Uterus (tissue), 2 donors: ENCODE measurements at regions not wholly inside any gene's neighbourhood (a gene's known extent, or its start where the extent isn't known, plus 50 kb on each side); places are given as distances from the start of the nearest gene placed in this dataset.

Experiments
- POLR2A ChIP-seq, 2 donors: fragments of 450-650 bp; IDR thresholded peaks; one replicate each; pipeline ENCODE4 v1.6.1; 2016; ENCODE audit warnings: antibody characterized with exemption in 2 of 2, mild to moderate bottlenecking in 1 of 2, moderate library complexity in 1 of 2
- TF ChIP-seq, protein P1 (sequence below), 4 experiments: fragments of 200-600 bp in 2 of 4; fragments of 450-650 bp in 2 of 4; sonication (generic) in 2 of 4; IDR thresholded peaks; one replicate each; pipeline ENCODE4 v1.5.1; 2016 to 2019; ENCODE audit warnings: antibody characterized with exemption in 4 of 4, mild to moderate bottlenecking in 2 of 4, moderate library complexity in 1 of 4

DNA sequence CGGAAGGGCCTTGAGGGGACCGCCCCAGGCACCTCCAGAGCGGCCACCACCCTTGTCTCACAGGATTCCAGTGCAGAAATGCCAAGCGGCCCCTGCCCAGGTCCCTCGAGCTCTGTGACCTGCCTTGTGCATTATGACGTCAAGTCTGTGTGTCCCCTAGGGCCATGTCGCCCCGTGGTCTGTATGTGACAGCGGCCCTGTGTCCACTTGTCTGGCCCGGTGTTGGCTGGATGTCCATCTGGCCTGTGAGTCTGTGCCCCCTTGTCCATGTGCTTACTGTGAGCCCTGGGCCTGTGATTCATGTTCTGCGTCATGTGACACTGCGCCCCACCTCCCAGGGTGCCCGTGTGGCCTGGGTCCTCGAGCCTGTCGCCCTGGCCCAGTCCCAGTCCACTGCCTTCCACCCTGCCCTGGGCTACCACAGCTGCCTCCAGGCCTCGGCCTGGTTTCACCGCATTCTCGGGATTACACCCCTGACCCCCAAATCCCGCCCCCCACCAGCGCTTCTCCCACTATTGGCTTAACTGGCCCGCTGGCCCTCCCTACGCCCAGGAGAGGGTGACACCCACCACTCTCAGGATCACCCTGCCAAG is 66.6 kb upstream of the ZNF722 start:
- TF ChIP-seq, protein P1, sequence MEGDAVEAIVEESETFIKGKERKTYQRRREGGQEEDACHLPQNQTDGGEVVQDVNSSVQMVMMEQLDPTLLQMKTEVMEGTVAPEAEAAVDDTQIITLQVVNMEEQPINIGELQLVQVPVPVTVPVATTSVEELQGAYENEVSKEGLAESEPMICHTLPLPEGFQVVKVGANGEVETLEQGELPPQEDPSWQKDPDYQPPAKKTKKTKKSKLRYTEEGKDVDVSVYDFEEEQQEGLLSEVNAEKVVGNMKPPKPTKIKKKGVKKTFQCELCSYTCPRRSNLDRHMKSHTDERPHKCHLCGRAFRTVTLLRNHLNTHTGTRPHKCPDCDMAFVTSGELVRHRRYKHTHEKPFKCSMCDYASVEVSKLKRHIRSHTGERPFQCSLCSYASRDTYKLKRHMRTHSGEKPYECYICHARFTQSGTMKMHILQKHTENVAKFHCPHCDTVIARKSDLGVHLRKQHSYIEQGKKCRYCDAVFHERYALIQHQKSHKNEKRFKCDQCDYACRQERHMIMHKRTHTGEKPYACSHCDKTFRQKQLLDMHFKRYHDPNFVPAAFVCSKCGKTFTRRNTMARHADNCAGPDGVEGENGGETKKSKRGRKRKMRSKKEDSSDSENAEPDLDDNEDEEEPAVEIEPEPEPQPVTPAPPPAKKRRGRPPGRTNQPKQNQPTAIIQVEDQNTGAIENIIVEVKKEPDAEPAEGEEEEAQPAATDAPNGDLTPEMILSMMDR (IDR thresholded peaks at IDR 0.05), result no peak
- no peak for TF ChIP-seq POLR2A (IDR thresholded peaks at IDR 0.05)
